Fibroblast of villous mesenchyme (primary cell): ENCODE measurements at regions not wholly inside any gene's neighbourhood (a gene's known extent, or its start where the extent isn't known, plus 50 kb on each side); places are given as distances from the start of the nearest gene placed in this dataset.
"Not testable (repeated sequence)": the region's sequence is repeated elsewhere in the genome, so short reads cannot be mapped to it uniquely, and the experiment has no call there.

Experiments used
- DNase-seq: peaks from one replicate; pipeline ENCODE4 v3.0.0-alpha.2; 2010; ENCODE audit warnings: low read depth
- H3K4me3 ChIP-seq: 2 replicates; pipeline ENCODE4 v1.5.1; 2011; ENCODE audit warnings: low read depth, mild to moderate bottlenecking, low read length
- TF ChIP-seq, protein P1 (sequence below): IDR thresholded peaks from 2 replicates; pipeline ENCODE4 v1.5.1; 2012; ENCODE audit warnings: low read depth, mild to moderate bottlenecking, low read length; ENCODE audit not compliant: insufficient read depth

DNA sequence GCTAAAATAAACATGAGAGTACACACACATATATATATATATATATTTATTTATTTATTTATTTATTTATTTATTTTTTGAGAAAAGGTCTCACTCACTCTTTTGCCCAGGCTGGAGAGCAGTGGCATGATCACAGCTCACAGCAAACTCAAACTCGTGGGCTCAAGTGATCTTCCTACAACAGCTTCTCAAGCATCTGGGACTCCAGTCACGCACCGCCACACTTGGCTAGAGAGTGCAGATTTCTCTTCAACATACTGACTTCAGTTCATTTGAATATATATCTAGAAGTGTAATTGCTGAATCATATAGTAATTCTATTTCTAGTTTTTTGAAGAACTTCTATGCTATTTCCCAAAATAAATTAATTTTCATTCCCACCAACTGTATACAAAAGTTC, 1711.8 kb downstream of the SLITRK5 start:
- no peak overlapping the region for H3K4me3 ChIP-seq
- TF ChIP-seq, protein P1, sequence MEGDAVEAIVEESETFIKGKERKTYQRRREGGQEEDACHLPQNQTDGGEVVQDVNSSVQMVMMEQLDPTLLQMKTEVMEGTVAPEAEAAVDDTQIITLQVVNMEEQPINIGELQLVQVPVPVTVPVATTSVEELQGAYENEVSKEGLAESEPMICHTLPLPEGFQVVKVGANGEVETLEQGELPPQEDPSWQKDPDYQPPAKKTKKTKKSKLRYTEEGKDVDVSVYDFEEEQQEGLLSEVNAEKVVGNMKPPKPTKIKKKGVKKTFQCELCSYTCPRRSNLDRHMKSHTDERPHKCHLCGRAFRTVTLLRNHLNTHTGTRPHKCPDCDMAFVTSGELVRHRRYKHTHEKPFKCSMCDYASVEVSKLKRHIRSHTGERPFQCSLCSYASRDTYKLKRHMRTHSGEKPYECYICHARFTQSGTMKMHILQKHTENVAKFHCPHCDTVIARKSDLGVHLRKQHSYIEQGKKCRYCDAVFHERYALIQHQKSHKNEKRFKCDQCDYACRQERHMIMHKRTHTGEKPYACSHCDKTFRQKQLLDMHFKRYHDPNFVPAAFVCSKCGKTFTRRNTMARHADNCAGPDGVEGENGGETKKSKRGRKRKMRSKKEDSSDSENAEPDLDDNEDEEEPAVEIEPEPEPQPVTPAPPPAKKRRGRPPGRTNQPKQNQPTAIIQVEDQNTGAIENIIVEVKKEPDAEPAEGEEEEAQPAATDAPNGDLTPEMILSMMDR, result no peak
- no peak for DNase-seq

DNA sequence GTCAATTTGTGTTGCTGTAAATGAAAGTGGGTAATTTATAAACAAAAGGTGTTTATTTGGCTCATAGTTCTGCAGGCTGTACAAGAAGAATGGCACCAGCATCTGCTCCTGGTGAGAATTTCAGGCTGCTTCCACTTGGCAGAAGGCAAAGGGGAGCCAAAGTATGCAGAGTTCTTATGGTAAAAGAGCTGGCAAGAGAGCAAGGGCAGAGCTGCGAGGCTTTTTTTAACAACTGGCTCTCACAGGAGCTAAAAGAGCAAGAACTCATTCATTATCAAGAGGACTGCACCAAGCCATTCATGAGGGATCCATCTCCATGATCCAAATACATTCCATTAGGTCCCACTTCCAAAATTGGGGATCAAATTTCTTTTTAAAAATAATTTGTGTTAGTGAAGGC, 1712.7 kb downstream of the SLITRK5 start:
- no peak for DNase-seq
- H3K4me3 ChIP-seq, result no peak overlapping the region
- TF ChIP-seq, protein P1, result no peak

DNA sequence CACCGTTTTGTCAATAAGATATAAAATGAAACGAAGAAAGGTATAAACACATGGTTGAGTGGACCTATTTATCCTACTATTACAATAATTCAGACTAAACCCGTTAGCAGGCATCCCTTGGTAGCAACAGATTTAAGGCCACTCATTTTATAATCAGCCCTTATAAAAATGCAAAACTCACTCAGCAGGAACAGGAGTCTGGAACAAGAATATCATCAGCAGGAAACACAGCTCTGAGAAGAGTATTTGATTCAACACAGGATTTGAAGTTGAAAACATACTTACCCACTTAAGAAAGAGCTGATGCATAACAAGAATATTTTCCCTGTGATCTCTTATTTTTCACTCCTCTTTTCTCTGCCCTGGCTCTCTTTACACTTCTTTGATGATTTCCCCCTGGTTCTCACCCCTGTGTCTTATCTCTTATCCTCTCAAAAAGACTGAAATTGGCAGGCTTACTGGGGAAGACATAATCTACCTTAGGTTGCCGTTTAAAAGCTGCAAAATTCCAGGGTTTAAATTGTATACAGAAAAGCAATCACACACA, 1722.7 kb downstream of the SLITRK5 start:
- no peak overlapping the region for H3K4me3 ChIP-seq
- no peak for DNase-seq
- TF ChIP-seq, protein P1, result no peak

DNA sequence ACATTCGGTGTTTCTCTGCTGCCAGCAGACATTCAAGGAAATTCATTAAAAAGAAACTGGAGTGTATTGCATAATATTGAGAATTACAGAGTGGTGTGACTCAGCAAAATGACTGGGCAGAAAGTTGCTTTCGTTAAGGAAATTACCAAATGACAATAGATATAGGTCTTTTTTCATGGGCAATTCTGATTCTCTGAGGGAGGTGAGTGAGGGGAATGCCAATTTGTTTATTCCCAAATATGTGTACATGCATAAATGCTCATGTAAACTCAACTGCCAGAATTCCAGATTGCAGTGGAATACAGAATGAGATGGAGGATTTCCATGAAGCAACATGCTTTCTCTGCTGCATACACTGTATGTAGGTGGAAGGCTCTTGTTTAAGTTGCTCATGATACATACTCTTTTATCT, 1730.1 kb downstream of the SLITRK5 start:
- no peak overlapping the region for H3K4me3 ChIP-seq
- TF ChIP-seq, protein P1, result no peak
- DNase-seq, result peak; percentile 25

DNA sequence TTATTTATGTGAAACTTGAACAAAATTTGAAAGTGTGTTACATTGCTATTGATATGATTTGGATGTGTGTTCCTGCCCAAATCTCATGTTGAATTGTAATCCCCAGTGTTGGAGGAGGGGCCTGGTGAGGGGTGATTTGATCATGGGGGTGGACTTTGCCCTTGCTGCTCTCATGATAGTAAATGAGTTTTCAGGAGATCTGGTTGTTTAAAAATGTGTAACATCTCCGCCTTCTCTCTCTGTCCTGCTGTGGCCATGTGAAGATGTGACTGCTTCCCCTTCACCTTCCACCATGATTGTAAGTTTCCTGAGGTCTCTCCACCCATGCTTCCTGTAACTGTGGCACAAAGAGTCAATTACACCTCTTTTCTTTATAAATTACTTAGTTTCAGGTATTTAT, 1731.0 kb downstream of the SLITRK5 start:
- TF ChIP-seq, protein P1, result no peak
- no peak for DNase-seq
- no peak overlapping the region for H3K4me3 ChIP-seq

DNA sequence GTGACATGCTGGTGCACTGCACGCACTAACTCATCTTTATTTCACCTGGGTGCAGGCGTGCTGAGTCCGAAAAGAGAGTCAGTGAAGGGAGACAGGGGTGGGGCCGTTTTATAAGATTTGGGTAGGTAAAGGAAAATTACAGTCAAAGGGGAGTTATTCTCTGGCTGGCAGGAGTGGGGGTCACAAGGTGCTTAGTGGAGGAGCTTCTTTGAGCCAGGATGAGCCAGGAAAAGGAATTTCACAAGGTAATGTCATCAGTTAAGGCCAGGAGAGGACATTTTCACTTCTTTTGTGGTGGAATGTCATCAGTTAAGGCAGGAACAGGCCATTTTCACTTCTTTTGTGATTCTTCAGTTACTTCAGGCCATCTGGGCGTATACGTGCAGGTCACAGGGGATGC, 1734.9 kb downstream of the SLITRK5 start:
- not testable (repeated sequence) for DNase-seq, H3K4me3 ChIP-seq

DNA sequence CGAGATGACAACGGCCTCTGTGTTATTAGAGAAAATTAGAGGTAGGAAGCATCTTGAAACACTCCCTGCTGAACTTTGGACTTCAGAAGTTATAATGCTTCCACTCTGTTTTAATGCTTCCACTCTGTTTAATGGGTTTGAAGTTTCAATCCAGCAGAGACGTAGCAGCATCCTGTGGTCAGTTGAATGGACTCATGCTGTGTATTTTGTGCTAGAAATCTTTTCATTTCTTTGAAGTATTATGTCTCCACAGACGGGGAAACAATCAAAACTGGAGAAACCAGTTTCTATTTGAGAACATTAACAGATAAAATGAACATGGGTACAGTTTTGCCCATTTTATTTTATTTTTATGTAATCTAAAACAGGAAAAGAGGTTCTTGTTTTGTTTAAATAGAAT, 1736.2 kb downstream of the SLITRK5 start:
- H3K4me3 ChIP-seq, result no peak overlapping the region
- TF ChIP-seq, protein P1, result no peak
- DNase-seq, result no peak

DNA sequence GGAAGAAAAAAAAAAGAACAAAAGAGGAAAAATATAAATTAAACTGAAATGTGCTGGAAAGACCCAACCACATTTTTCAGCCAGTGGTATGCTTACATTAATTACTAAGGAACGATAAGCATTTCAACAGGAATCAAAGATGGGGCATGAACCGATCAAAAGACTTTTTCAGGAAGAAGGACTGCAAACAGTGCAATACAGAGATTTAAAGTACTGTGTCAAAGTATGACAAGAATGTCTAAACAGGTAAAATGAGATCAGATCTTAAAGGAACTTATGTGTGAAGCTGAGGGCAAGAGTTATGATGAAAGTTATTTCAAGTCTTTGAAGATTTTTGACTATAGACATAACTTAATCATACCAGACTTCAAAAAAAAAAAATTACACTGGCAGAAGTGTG, 1761.8 kb downstream of the SLITRK5 start:
- H3K4me3 ChIP-seq, result no peak overlapping the region
- no peak for DNase-seq
- TF ChIP-seq, protein P1, result no peak

DNA sequence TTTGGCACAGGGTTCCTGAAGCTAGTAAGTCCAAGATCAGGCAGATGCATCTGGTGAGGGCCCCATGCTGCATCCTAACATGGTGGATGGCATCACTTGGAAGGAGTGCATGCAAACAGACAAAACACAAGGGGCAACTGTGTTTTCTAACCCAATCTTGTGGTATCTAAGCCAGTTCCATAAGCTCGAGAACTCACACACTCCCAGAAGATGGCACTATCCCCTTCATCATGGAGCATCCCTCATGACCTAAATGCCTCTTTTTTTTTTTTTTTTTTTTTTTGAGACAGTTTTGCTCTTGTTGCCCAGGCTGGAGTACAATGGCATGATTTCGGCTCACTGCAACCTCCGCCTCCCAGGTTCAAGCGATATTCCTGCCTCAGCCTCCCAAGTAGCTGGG, 1763.5 kb downstream of the SLITRK5 start:
- H3K4me3 ChIP-seq, DNase-seq: not testable (repeated sequence)
